Tibial artery (tissue), 4 donors: ENCODE measurements at regions not wholly inside any gene's neighbourhood (a gene's known extent, or its start where the extent isn't known, plus 50 kb on each side); places are given as distances from the start of the nearest gene placed in this dataset.
"Not testable (repeated sequence)": the region's sequence is repeated elsewhere in the genome, so short reads cannot be mapped to it uniquely, and the experiment has no call there.

Experiments
- DNase-seq, 2 donors: peaks; one replicate each; pipeline ENCODE4 v3.0.0-alpha.2; 2019
- H3K27ac ChIP-seq, 2 donors: fragments of 200-600 bp; sonication (generic) in 1 of 2; 1 replicate in 1 of 2; 2 replicates in 1 of 2; pipeline ENCODE4 v1.5.1; 2018 to 2019; ENCODE audit warnings: mild to moderate bottlenecking in 1 of 2
- H3K27me3 ChIP-seq, 2 donors: fragments of 200-600 bp; sonication (generic) in 1 of 2; one replicate each; pipeline versions ENCODE4 v1.5.1 to v1.6.0; 2016 to 2019
- H3K36me3 ChIP-seq, 3 donors: fragments of 200-600 bp; sonication (generic) in 2 of 3; one replicate each; pipeline ENCODE4 v1.5.1; 2016 to 2019; ENCODE audit warnings: mild to moderate bottlenecking in 2 of 3
- H3K4me1 ChIP-seq, 4 donors: fragments of 200-600 bp; sonication (generic) in 2 of 4; 1 replicate in 3 of 4; 2 replicates in 1 of 4; pipeline ENCODE4 v1.5.1; 2016 to 2019
- H3K4me3 ChIP-seq, 2 donors: fragments of 200-600 bp; sonication (generic) in 1 of 2; 1 replicate in 1 of 2; 2 replicates in 1 of 2; pipeline ENCODE4 v1.5.1; 2018 to 2019; ENCODE audit warnings: mild to moderate bottlenecking in 2 of 2
- H3K9me3 ChIP-seq, 3 donors: fragments of 200-600 bp; sonication (generic) in 1 of 3; one replicate each; pipeline ENCODE4 v1.5.1; 2016 to 2019
- intact Hi-C: fragments of 100-400 bp; cut with DNase I; formaldehyde crosslinking; loops from one replicate; pipeline ENCODE4 v1.15.0; 2023; ENCODE audit warnings: low total_unique reads

- not testable (repeated sequence) for H3K36me3 ChIP-seq
Observed at GRCh38 chr21:6096560-6097424, 4424.6 kb upstream of the TPTE start.

GRCh38 chr21:6097736-6098135 lies 4423.6 kb upstream of the TPTE start:
- DNase-seq, intact Hi-C loops, H3K27ac ChIP-seq, H3K27me3 ChIP-seq, H3K9me3 ChIP-seq, H3K4me3 ChIP-seq, H3K36me3 ChIP-seq, H3K4me1 ChIP-seq: not testable (repeated sequence)

More at GRCh38 chr21:6096560-6097424, 4424.6 kb upstream of the TPTE start:
- H3K4me3 ChIP-seq, DNase-seq, H3K27ac ChIP-seq, intact Hi-C loops, H3K4me1 ChIP-seq, H3K9me3 ChIP-seq, H3K27me3 ChIP-seq: not testable (repeated sequence)

- H3K36me3 ChIP-seq, H3K4me1 ChIP-seq, H3K9me3 ChIP-seq, H3K27me3 ChIP-seq, DNase-seq, H3K27ac ChIP-seq, intact Hi-C loops, H3K4me3 ChIP-seq: not testable (repeated sequence)
Observed at GRCh38 chr21:6098191-6098935, 4423.0 kb upstream of the TPTE start.

GRCh38 chr21:6101588-6101987 lies 4419.8 kb upstream of the TPTE start:
- H3K4me3 ChIP-seq, H3K9me3 ChIP-seq, H3K27me3 ChIP-seq, H3K27ac ChIP-seq, H3K4me1 ChIP-seq, DNase-seq, H3K36me3 ChIP-seq, intact Hi-C loops: not testable (repeated sequence)

- H3K4me1 ChIP-seq, DNase-seq, H3K4me3 ChIP-seq, H3K9me3 ChIP-seq, H3K27ac ChIP-seq, H3K36me3 ChIP-seq, intact Hi-C loops, H3K27me3 ChIP-seq: not testable (repeated sequence)
Observed at GRCh38 chr21:6104546-6104945, 4416.8 kb upstream of the TPTE start.

- H3K4me1 ChIP-seq, H3K36me3 ChIP-seq, H3K27ac ChIP-seq, H3K9me3 ChIP-seq, DNase-seq, H3K27me3 ChIP-seq, intact Hi-C loops, H3K4me3 ChIP-seq: not testable (repeated sequence)
Observed at GRCh38 chr21:6106686-6107567, 4414.5 kb upstream of the TPTE start.

GRCh38 chr21:6108894-6109293 lies 4412.5 kb upstream of the TPTE start:
- H3K27me3 ChIP-seq, intact Hi-C loops, H3K27ac ChIP-seq, H3K4me3 ChIP-seq, H3K9me3 ChIP-seq, H3K4me1 ChIP-seq, DNase-seq, H3K36me3 ChIP-seq: not testable (repeated sequence)

GRCh38 chr21:6109774-6110173 lies 4411.6 kb upstream of the TPTE start:
- H3K4me3 ChIP-seq, H3K4me1 ChIP-seq, intact Hi-C loops, H3K9me3 ChIP-seq, H3K27ac ChIP-seq, H3K27me3 ChIP-seq, H3K36me3 ChIP-seq: not testable (repeated sequence)
- peak; percentile 74 to 77 for DNase-seq

- DNase-seq, H3K27me3 ChIP-seq, H3K4me1 ChIP-seq, H3K27ac ChIP-seq, H3K9me3 ChIP-seq, H3K36me3 ChIP-seq, intact Hi-C loops: not testable (repeated sequence)
- peak overlapping the region; percentile 37 to 41 for H3K4me3 ChIP-seq
Observed at GRCh38 chr21:6110716-6111343, 4410.6 kb upstream of the TPTE start.

GRCh38 chr21:6111354-6111753 lies 4410.0 kb upstream of the TPTE start:
- H3K27ac ChIP-seq, H3K4me1 ChIP-seq, H3K27me3 ChIP-seq, H3K36me3 ChIP-seq, intact Hi-C loops, H3K9me3 ChIP-seq: not testable (repeated sequence)
- DNase-seq: peak in 1 of 2 donors; percentile 29
- peak overlapping the region; percentile 37 to 41 for H3K4me3 ChIP-seq

GRCh38 chr21:6118336-6118735 lies 4403.0 kb upstream of the TPTE start:
- intact Hi-C loops, H3K4me3 ChIP-seq, H3K36me3 ChIP-seq, H3K4me1 ChIP-seq, H3K9me3 ChIP-seq, H3K27ac ChIP-seq, H3K27me3 ChIP-seq: not testable (repeated sequence)
- DNase-seq: peak in 1 of 2 donors; percentile 62

GRCh38 chr21:6120863-6121262 lies 4400.5 kb upstream of the TPTE start:
- H3K9me3 ChIP-seq, H3K4me3 ChIP-seq, H3K4me1 ChIP-seq, H3K27me3 ChIP-seq, intact Hi-C loops, H3K27ac ChIP-seq, H3K36me3 ChIP-seq: not testable (repeated sequence)
- DNase-seq: peak in 1 of 2 donors; percentile 45

- H3K27me3 ChIP-seq, H3K27ac ChIP-seq, H3K4me1 ChIP-seq, H3K9me3 ChIP-seq, H3K36me3 ChIP-seq, H3K4me3 ChIP-seq, intact Hi-C loops: not testable (repeated sequence)
- peak in 1 of 2 donors; percentile 10 for DNase-seq
Observed at GRCh38 chr21:6122629-6123028, 4398.8 kb upstream of the TPTE start.
